ENCODE measurements at regions not wholly inside any gene's neighbourhood (a gene's known extent, or its start where the extent isn't known, plus 50 kb on each side); places are given as distances from the start of the nearest gene placed in this dataset.
A peak's percentile ranks its signal among the peaks of the same experiment; 100 is the strongest.
"Not testable (repeated sequence)": the region's sequence is repeated elsewhere in the genome, so short reads cannot be mapped to it uniquely, and the experiment has no call there.

GRCh38 chr1:112140743-112141142, 151.3 kb upstream of the KCND3 start:
- no peak for FAIRE-seq
- DNase-seq (ENCODE audit: insufficient read length, low spot score): no peak
- TF ChIP-seq TAF1 (IDR thresholded peaks at IDR 0.05; ENCODE audit: low read depth, low read length): no peak
- no peak for TF ChIP-seq POU2F2 (IDR thresholded peaks at IDR 0.05; ENCODE audit: low read depth, low read length)
- TF ChIP-seq PAX5 (IDR thresholded peaks at IDR 0.05; ENCODE audit: insufficient read depth, low read length, severe bottlenecking): no peak
- no peak for TF ChIP-seq POLR2AphosphoS5 (IDR thresholded peaks at IDR 0.05; ENCODE audit: low read depth, low read length)
- no peak for TF ChIP-seq SPI1 (IDR thresholded peaks at IDR 0.05; ENCODE audit: low read depth, low read length)
- TF ChIP-seq POLR2A (IDR thresholded peaks at IDR 0.05; ENCODE audit: low read depth, low read length): no peak

GRCh38 chr1:112141301-112141700, 151.8 kb upstream of the KCND3 start:
- FAIRE-seq: no peak
- DNase-seq (ENCODE audit: insufficient read length, low spot score): no peak

DNA sequence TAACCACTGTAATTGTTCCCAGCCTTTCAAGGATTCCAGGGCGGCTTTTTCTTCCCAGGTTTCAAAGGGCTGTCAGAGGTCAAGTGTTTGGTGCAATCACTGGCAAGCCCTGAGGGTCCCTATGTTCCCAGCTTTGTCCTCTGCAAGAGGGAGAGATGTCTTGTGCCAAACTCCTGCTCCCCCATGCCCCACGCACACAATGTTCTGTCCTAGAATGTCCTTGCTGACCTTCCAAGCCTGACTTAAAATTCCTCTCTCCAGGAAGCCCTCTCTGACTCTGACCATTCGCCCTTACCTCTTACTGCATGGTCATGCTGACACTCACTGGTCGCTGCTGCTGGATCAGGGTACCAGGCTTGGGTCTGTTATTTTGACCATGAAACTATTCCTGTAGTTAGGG, 152.5 kb upstream of the KCND3 start:
- no peak for DNase-seq (ENCODE audit: insufficient read length, low spot score)
- no peak for FAIRE-seq
- no peak for TF ChIP-seq POLR2A (IDR thresholded peaks at IDR 0.05; ENCODE audit: low read depth, low read length)
- no peak for TF ChIP-seq SPI1 (IDR thresholded peaks at IDR 0.05; ENCODE audit: low read depth, low read length)
- TF ChIP-seq POU2F2 (IDR thresholded peaks at IDR 0.05; ENCODE audit: low read depth, low read length): no peak
- TF ChIP-seq POLR2AphosphoS5 (IDR thresholded peaks at IDR 0.05; ENCODE audit: low read depth, low read length): no peak
- no peak for TF ChIP-seq TAF1 (IDR thresholded peaks at IDR 0.05; ENCODE audit: low read depth, low read length)
- no peak for TF ChIP-seq PAX5 (IDR thresholded peaks at IDR 0.05; ENCODE audit: insufficient read depth, low read length, severe bottlenecking)

More at GRCh38 chr1:112141301-112141700, 151.8 kb upstream of the KCND3 start:
- TF ChIP-seq SPI1 (IDR thresholded peaks at IDR 0.05; ENCODE audit: low read depth, low read length): no peak
- no peak for TF ChIP-seq POLR2A (IDR thresholded peaks at IDR 0.05; ENCODE audit: low read depth, low read length)
- no peak for TF ChIP-seq TAF1 (IDR thresholded peaks at IDR 0.05; ENCODE audit: low read depth, low read length)
- no peak for TF ChIP-seq PAX5 (IDR thresholded peaks at IDR 0.05; ENCODE audit: insufficient read depth, low read length, severe bottlenecking)
- no peak for TF ChIP-seq POU2F2 (IDR thresholded peaks at IDR 0.05; ENCODE audit: low read depth, low read length)

DNA sequence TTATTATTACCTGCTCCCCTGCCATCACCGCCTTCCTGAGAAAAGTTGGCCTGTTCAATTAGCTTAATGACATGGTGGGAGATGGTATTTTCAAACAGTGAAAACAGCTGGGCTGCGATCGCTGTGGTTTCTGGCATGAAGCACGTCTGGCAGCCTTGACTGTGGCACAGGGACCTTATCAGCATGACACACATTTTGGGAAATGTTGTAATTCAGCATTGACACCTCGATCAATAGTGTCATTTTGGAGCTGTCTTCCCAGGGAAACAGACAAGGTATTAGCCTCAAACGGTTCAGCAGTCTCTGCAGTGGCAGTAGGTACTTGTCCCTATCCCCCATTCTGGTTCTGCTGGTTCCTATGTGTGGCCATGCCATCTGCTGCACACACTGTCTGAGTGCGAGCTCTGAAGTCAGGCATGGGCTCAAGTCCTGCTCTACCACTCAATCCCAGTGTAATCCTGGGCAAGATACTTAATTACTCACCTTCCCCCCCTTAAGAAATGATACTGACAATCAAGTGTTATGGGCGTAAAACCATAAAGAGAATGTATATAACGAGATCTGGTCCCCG, 154.5 kb upstream of the KCND3 start:
- DNase-seq (ENCODE audit: insufficient read length, low spot score) (no peak), FAIRE-seq (no peak)
- TF ChIP-seq TAF1 (IDR thresholded peaks at IDR 0.05; ENCODE audit: low read depth, low read length) (no peak), POU2F2 (IDR thresholded peaks at IDR 0.05; ENCODE audit: low read depth, low read length) (no peak), POLR2A (IDR thresholded peaks at IDR 0.05; ENCODE audit: low read depth, low read length) (no peak), POLR2AphosphoS5 (IDR thresholded peaks at IDR 0.05; ENCODE audit: low read depth, low read length) (no peak), PAX5 (IDR thresholded peaks at IDR 0.05; ENCODE audit: insufficient read depth, low read length, severe bottlenecking) (no peak)

DNA sequence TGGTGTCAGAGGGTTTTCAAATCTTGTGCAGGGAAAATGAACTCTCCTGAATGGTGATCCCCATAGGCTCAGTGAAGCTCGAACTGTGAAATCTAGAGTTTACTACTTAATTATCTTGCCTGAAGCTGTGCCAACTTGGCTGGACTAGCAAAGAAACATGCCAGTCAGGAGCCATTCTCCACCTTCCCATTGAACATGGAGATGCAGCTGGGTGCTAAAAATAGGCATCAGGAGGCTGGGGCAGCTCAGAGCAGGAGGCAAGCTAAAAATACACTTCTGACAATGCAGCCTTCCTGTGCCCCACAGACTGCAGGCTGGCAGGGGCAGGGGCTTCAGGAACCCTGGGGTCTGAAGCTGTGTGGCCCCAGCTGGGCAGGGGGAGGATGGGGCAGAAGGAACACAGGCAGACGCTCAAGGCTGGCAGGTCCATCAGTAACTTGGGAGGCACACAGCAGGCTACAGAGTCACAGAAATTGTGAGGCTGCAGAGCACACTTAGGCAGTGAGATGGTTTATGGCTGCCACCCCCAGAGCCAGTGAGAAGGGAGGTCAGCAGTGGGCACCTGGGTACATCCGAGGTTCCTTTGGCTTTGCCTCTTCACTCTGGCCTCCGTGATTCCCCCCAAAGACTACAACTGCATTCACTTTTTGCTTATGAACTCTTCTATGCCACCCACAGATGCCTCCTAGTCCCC, 155.4 kb upstream of the KCND3 start:
- FAIRE-seq (no peak), DNase-seq (ENCODE audit: insufficient read length, low spot score) (no peak)
- TF ChIP-seq POLR2AphosphoS5 (IDR thresholded peaks at IDR 0.05; ENCODE audit: low read depth, low read length) (no peak), POLR2A (IDR thresholded peaks at IDR 0.05; ENCODE audit: low read depth, low read length) (no peak), POU2F2 (IDR thresholded peaks at IDR 0.05; ENCODE audit: low read depth, low read length) (no peak), PAX5 (IDR thresholded peaks at IDR 0.05; ENCODE audit: insufficient read depth, low read length, severe bottlenecking) (no peak), SPI1 (IDR thresholded peaks at IDR 0.05; ENCODE audit: low read depth, low read length) (no peak), TAF1 (IDR thresholded peaks at IDR 0.05; ENCODE audit: low read depth, low read length) (no peak)

DNA sequence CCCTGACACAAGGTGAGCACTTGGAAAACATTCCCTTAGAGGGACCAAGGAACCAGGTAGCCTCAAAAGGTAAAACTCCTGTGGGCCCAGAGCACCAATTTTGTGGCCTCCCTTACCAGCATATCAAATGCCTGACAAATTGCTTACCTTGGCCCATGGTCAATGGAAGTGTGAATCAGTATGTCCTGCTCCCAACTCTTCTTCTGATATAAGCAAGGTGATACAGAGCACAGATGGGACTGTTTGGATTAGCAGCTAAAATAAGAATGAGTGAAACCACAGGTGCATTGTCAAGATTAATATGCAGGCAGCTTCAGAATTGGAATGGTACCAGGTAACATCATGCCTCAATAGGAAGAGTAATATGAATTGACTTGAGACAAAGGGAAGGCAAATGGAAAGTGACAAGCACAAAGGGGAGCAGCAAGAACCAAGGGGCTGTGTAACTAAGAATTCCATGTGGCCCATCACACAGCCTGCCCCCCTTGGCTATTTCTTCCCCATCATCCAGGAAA, 156.8 kb upstream of the KCND3 start:
- DNase-seq (ENCODE audit: insufficient read length, low spot score): no peak
- FAIRE-seq: no peak
- TF ChIP-seq SPI1 (IDR thresholded peaks at IDR 0.05; ENCODE audit: low read depth, low read length) (no peak), POLR2A (IDR thresholded peaks at IDR 0.05; ENCODE audit: low read depth, low read length) (no peak), POLR2AphosphoS5 (IDR thresholded peaks at IDR 0.05; ENCODE audit: low read depth, low read length) (no peak), PAX5 (IDR thresholded peaks at IDR 0.05; ENCODE audit: insufficient read depth, low read length, severe bottlenecking) (no peak), TAF1 (IDR thresholded peaks at IDR 0.05; ENCODE audit: low read depth, low read length) (no peak), POU2F2 (IDR thresholded peaks at IDR 0.05; ENCODE audit: low read depth, low read length) (no peak)

GRCh38 chr1:112160214-112160613, 170.7 kb upstream of the KCND3 start:
- DNase-seq (ENCODE audit: insufficient read length, low spot score); FAIRE-seq: not testable (repeated sequence)

DNA sequence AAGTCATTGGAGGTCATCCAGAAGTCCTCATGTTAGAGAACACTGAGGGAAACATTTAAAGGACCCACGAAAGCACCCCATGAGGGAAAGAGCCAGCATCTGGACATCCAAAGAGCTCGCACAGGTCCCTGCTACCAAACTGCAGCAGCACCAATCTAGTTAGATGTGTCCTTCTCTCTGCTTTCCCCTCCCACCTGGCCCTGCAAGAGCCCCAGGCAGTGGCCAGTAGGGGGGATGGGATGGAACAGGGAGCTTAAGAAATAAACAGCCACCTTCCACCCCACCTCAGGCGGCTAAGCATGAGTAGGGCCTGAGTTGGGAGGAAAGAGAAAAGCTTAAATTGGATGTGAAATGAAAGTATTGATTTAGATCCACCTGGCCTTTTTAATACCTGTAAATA, 175.9 kb upstream of the KCND3 start:
- DNase-seq (ENCODE audit: insufficient read length, low spot score): no peak
- no peak for TF ChIP-seq SPI1 (IDR thresholded peaks at IDR 0.05; ENCODE audit: low read depth, low read length)
- TF ChIP-seq POU2F2 (IDR thresholded peaks at IDR 0.05; ENCODE audit: low read depth, low read length): no peak
- no peak for TF ChIP-seq POLR2AphosphoS5 (IDR thresholded peaks at IDR 0.05; ENCODE audit: low read depth, low read length)
- TF ChIP-seq POLR2A (IDR thresholded peaks at IDR 0.05; ENCODE audit: low read depth, low read length): no peak
- TF ChIP-seq TAF1 (IDR thresholded peaks at IDR 0.05; ENCODE audit: low read depth, low read length): no peak
- TF ChIP-seq PAX5 (IDR thresholded peaks at IDR 0.05; ENCODE audit: insufficient read depth, low read length, severe bottlenecking): no peak
- FAIRE-seq: no peak

DNA sequence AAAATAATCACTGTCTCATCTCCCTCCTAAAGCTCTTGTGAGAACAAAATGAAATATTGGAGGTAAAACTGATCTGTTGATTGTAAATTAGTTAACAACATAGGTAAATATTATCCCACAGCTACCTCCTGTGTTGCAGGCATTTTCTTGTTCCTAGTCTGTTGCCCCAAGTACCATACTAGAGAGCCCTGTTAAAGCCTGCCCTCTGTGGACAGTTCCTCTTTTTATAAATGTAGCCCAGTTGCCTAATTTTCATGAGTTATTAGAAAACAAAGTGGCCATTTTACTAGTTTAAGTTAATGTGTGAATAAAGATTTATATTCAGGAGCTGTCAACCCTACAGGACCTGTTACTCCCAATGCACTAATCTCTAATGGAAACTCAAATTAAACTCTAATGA, 180.0 kb upstream of the KCND3 start:
- TF ChIP-seq SPI1 (IDR thresholded peaks at IDR 0.05; ENCODE audit: low read depth, low read length): peak; percentile 30; the same call in 1 of the 2 replicates
- no peak for TF ChIP-seq PAX5 (IDR thresholded peaks at IDR 0.05; ENCODE audit: insufficient read depth, low read length, severe bottlenecking)
- no peak for FAIRE-seq

GRCh38 chr1:112172294-112172882, 182.9 kb upstream of the KCND3 start:
- no peak for DNase-seq (ENCODE audit: insufficient read length, low spot score)
- no peak for TF ChIP-seq SPI1 (IDR thresholded peaks at IDR 0.05; ENCODE audit: low read depth, low read length)
- no peak for TF ChIP-seq TAF1 (IDR thresholded peaks at IDR 0.05; ENCODE audit: low read depth, low read length)
- no peak for TF ChIP-seq POU2F2 (IDR thresholded peaks at IDR 0.05; ENCODE audit: low read depth, low read length)
- TF ChIP-seq PAX5 (IDR thresholded peaks at IDR 0.05; ENCODE audit: insufficient read depth, low read length, severe bottlenecking): no peak
- TF ChIP-seq POLR2AphosphoS5 (IDR thresholded peaks at IDR 0.05; ENCODE audit: low read depth, low read length): no peak
- no peak for TF ChIP-seq POLR2A (IDR thresholded peaks at IDR 0.05; ENCODE audit: low read depth, low read length)
- no peak for FAIRE-seq

More for the DNA sequence above, 180.0 kb upstream of the KCND3 start:
- no peak for DNase-seq (ENCODE audit: insufficient read length, low spot score)
